Osteocyte (in vitro differentiated cells): ENCODE measurements at regions not wholly inside any gene's neighbourhood (a gene's known extent, or its start where the extent isn't known, plus 50 kb on each side); places are given as distances from the start of the nearest gene placed in this dataset.

ENCODE experiments used
- DNase-seq: peaks from one replicate; pipeline ENCODE4 v3.0.0; 2021; ENCODE audit warnings: mixed read lengths; ENCODE audit not compliant: unreplicated experiment; ENCODE audit errors: extremely low spot score
- H3K27ac Mint-ChIP-seq: one replicate; pipeline ENCODE4 v1.8.0; 2021; ENCODE audit warnings: mild to moderate bottlenecking, mixed read lengths; ENCODE audit not compliant: unreplicated experiment
- H3K27me3 Mint-ChIP-seq: one replicate; pipeline ENCODE4 v1.8.0; 2021; ENCODE audit warnings: mixed read lengths; ENCODE audit not compliant: unreplicated experiment
- H3K36me3 Mint-ChIP-seq: one replicate; pipeline ENCODE4 v1.8.0; 2021; ENCODE audit warnings: mixed read lengths; ENCODE audit not compliant: unreplicated experiment
- H3K4me1 Mint-ChIP-seq: one replicate; pipeline ENCODE4 v1.8.0; 2021; ENCODE audit warnings: mixed read lengths; ENCODE audit not compliant: unreplicated experiment
- H3K4me3 Mint-ChIP-seq: one replicate; pipeline ENCODE4 v1.8.0; 2021; ENCODE audit warnings: mild to moderate bottlenecking, moderate library complexity, mixed read lengths; ENCODE audit not compliant: unreplicated experiment
- H3K9me3 Mint-ChIP-seq: one replicate; pipeline ENCODE4 v1.8.0; 2021; ENCODE audit warnings: mixed read lengths; ENCODE audit not compliant: unreplicated experiment
- TF ChIP-seq, protein P1 (sequence below): fragments of 200-600 bp; sonication (generic); IDR thresholded peaks from 2 replicates; pipeline ENCODE4 v1.5.0; 2021; ENCODE audit warnings: antibody characterized with exemption, mild to moderate bottlenecking, moderate library complexity

DNA sequence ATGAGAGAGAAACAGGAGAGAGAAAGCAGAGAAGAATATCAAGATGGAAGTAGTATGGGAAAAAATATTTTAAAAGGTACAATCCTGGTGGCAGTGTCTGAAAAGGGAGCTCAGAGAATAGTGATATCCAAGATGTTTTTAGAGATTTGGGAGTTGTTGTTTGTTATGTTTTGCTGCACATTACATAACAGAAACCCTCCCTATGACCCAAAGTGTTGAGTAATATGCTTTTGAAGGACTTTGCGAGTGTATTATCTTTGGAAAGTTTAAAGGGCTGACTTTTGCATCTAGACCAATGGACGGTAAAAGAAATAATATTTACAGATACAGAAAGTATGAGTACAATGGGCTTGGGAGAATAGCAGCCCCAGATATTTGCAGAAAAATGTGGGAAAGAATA lies 759.7 kb downstream of the NTRK3 start:
- Mint-ChIP-seq H3K27ac (no peak overlapping the region), H3K9me3 (peaks cover 37% of the 10 kb centered on the region), H3K36me3 (no peaks in the 10 kb centered on the region), H3K27me3 (no peaks in the 10 kb centered on the region), H3K4me3 (no peak overlapping the region), H3K4me1 (no peaks in the 10 kb centered on the region)
- TF ChIP-seq, protein P1, sequence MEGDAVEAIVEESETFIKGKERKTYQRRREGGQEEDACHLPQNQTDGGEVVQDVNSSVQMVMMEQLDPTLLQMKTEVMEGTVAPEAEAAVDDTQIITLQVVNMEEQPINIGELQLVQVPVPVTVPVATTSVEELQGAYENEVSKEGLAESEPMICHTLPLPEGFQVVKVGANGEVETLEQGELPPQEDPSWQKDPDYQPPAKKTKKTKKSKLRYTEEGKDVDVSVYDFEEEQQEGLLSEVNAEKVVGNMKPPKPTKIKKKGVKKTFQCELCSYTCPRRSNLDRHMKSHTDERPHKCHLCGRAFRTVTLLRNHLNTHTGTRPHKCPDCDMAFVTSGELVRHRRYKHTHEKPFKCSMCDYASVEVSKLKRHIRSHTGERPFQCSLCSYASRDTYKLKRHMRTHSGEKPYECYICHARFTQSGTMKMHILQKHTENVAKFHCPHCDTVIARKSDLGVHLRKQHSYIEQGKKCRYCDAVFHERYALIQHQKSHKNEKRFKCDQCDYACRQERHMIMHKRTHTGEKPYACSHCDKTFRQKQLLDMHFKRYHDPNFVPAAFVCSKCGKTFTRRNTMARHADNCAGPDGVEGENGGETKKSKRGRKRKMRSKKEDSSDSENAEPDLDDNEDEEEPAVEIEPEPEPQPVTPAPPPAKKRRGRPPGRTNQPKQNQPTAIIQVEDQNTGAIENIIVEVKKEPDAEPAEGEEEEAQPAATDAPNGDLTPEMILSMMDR, result no peak
- no peak for DNase-seq

DNA sequence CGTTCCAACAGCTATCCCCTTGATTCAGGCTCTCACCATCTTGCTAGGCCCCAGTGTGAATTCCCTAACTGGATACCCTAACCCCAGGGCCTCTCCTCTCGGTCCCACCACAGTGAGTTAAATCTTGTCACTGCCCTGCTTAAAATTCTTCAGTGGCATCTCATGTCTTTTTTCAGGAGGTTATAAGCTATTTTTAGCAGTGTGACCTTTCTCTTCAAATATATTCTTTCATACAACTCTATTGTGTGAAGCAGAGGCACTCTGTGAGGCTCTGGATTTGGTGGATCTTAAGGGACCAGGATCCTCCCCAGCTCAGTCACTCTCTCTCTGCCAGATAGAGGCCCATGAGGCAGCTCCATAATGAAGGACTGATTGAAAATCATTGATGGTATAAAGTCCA lies 760.4 kb downstream of the NTRK3 start:
- TF ChIP-seq, protein P1, result no peak
- Mint-ChIP-seq H3K36me3 (no peaks in the 10 kb centered on the region), H3K27me3 (no peaks in the 10 kb centered on the region)

GRCh38 chr15:87493803-87494202 lies 762.7 kb downstream of the NTRK3 start:
- H3K27me3 Mint-ChIP-seq, result no peaks in the 10 kb centered on the region
- H3K4me1 Mint-ChIP-seq, result no peaks in the 10 kb centered on the region
- TF ChIP-seq, protein P1, result no peak
- H3K4me3 Mint-ChIP-seq, result no peak overlapping the region
- no peak overlapping the region for H3K27ac Mint-ChIP-seq
- H3K9me3 Mint-ChIP-seq, result peaks cover 27% of the 10 kb centered on the region
- no peak for DNase-seq
- no peaks in the 10 kb centered on the region for H3K36me3 Mint-ChIP-seq

More for the DNA sequence above, 760.4 kb downstream of the NTRK3 start:
- Mint-ChIP-seq H3K4me3 (no peak overlapping the region), H3K4me1 (no peaks in the 10 kb centered on the region), H3K9me3 (peaks cover 33% of the 10 kb centered on the region), H3K27ac (no peak overlapping the region)
- no peak for DNase-seq

GRCh38 chr15:87492321-87492720 lies 764.2 kb downstream of the NTRK3 start:
- H3K27me3 Mint-ChIP-seq, result no peaks in the 10 kb centered on the region
- peaks cover 27% of the 10 kb centered on the region for H3K9me3 Mint-ChIP-seq
- H3K36me3 Mint-ChIP-seq, result no peaks in the 10 kb centered on the region
- TF ChIP-seq, protein P1, result no peak
- no peak overlapping the region for H3K27ac Mint-ChIP-seq
- H3K4me1 Mint-ChIP-seq, result no peaks in the 10 kb centered on the region
- DNase-seq, result no peak
- H3K4me3 Mint-ChIP-seq, result no peak overlapping the region

- H3K36me3 Mint-ChIP-seq, result no peaks in the 10 kb centered on the region
- peaks cover 20% of the 10 kb centered on the region for H3K9me3 Mint-ChIP-seq
- TF ChIP-seq, protein P1, result no peak
- H3K4me1 Mint-ChIP-seq, result no peaks in the 10 kb centered on the region
- no peak overlapping the region for H3K4me3 Mint-ChIP-seq
- no peak for DNase-seq
- H3K27ac Mint-ChIP-seq, result no peak overlapping the region
- no peaks in the 10 kb centered on the region for H3K27me3 Mint-ChIP-seq
Measured at GRCh38 chr15:87490666-87491065, 765.9 kb downstream of the NTRK3 start.
